ENCODE measurements at regions not wholly inside any gene's neighbourhood (a gene's known extent, or its start where the extent isn't known, plus 50 kb on each side); places are given as distances from the start of the nearest gene placed in this dataset.

GRCh38 chr7:91375378-91375777, 111.1 kb downstream of the FZD1 start:
- Histone ChIP-seq H3K4me3 (ENCODE audit: low read length) (no peak overlapping the region), H3K27me3 (ENCODE audit: control insufficient read depth, low read length) (no peaks in the 10 kb centered on the region), H3K36me3 (ENCODE audit: control insufficient read depth, low read length) (no peaks in the 10 kb centered on the region), H3K4me2 (ENCODE audit: low read length) (no peak overlapping the region), H4K20me1 (ENCODE audit: control insufficient read depth, insufficient read depth, low read depth, low read length) (no peaks in the 10 kb centered on the region), H3K9me3 (ENCODE audit: control insufficient read depth, insufficient read depth, low read length) (no peaks in the 10 kb centered on the region), H3K79me2 (ENCODE audit: control insufficient read depth, low read length) (no peaks in the 10 kb centered on the region), H3K9me2 (replicated peaks; ENCODE audit: control insufficient read depth, low read length) (no peaks in the 10 kb centered on the region), H3K4me1 (ENCODE audit: control insufficient read depth, low read length) (peaks cover 8% of the 10 kb centered on the region), H3F3A (ENCODE audit: control insufficient read depth, insufficient read depth) (no peaks in the 10 kb centered on the region), H3K27ac (ENCODE audit: low read depth, low read length) (no peak overlapping the region)
- no peak for TF ChIP-seq EZH2phosphoT487 (IDR thresholded peaks at IDR 0.05; ENCODE audit: borderline replicate concordance, low read length)
- TF ChIP-seq, protein P1, sequence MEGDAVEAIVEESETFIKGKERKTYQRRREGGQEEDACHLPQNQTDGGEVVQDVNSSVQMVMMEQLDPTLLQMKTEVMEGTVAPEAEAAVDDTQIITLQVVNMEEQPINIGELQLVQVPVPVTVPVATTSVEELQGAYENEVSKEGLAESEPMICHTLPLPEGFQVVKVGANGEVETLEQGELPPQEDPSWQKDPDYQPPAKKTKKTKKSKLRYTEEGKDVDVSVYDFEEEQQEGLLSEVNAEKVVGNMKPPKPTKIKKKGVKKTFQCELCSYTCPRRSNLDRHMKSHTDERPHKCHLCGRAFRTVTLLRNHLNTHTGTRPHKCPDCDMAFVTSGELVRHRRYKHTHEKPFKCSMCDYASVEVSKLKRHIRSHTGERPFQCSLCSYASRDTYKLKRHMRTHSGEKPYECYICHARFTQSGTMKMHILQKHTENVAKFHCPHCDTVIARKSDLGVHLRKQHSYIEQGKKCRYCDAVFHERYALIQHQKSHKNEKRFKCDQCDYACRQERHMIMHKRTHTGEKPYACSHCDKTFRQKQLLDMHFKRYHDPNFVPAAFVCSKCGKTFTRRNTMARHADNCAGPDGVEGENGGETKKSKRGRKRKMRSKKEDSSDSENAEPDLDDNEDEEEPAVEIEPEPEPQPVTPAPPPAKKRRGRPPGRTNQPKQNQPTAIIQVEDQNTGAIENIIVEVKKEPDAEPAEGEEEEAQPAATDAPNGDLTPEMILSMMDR (IDR thresholded peaks at IDR 0.05; ENCODE audit: low read depth, low read length, poor library complexity, severe bottlenecking), result no peak

GRCh38 chr7:91378131-91378530, 113.9 kb downstream of the FZD1 start:
- Histone ChIP-seq H3K27ac (ENCODE audit: low read depth, low read length) (no peak overlapping the region), H3K79me2 (ENCODE audit: control insufficient read depth, low read length) (no peaks in the 10 kb centered on the region), H3K27me3 (ENCODE audit: control insufficient read depth, low read length) (no peaks in the 10 kb centered on the region), H3K4me2 (ENCODE audit: low read length) (no peak overlapping the region), H3K9me3 (ENCODE audit: control insufficient read depth, insufficient read depth, low read length) (no peaks in the 10 kb centered on the region), H3F3A (ENCODE audit: control insufficient read depth, insufficient read depth) (no peaks in the 10 kb centered on the region), H3K4me1 (ENCODE audit: control insufficient read depth, low read length) (peaks cover 5% of the 10 kb centered on the region), H3K9me2 (replicated peaks; ENCODE audit: control insufficient read depth, low read length) (no peaks in the 10 kb centered on the region), H4K20me1 (ENCODE audit: control insufficient read depth, insufficient read depth, low read depth, low read length) (no peaks in the 10 kb centered on the region), H3K4me3 (ENCODE audit: low read length) (no peak overlapping the region), H3K36me3 (ENCODE audit: control insufficient read depth, low read length) (no peaks in the 10 kb centered on the region)
- no peak for TF ChIP-seq EZH2phosphoT487 (IDR thresholded peaks at IDR 0.05; ENCODE audit: borderline replicate concordance, low read length)
- TF ChIP-seq, protein P1 (IDR thresholded peaks at IDR 0.05; ENCODE audit: low read depth, low read length, poor library complexity, severe bottlenecking), result no peak

DNA sequence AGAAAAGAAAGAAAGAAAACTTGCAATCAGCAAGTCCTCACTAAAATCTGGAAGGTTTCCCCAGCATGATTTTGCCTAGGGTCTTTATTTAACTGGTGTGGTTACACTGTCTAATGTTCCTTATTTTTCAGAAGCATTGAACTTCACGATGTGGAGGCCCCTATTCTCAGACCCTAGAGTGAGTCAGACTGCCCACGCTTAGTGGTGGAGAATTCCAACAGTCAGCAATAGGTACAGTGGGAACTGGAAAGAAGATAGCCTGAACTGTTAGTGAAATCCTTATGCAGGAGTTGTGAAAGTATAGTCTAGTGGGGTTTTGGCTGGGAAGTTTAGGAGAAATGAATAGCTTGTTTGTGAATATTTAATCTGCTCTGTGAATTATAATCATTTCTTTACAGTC, 115.0 kb downstream of the FZD1 start:
- Histone ChIP-seq H3F3A (ENCODE audit: control insufficient read depth, insufficient read depth) (no peaks in the 10 kb centered on the region), H3K27me3 (ENCODE audit: control insufficient read depth, low read length) (no peaks in the 10 kb centered on the region), H3K4me1 (ENCODE audit: control insufficient read depth, low read length) (no peaks in the 10 kb centered on the region), H3K4me3 (ENCODE audit: low read length) (no peak overlapping the region), H3K79me2 (ENCODE audit: control insufficient read depth, low read length) (no peaks in the 10 kb centered on the region), H3K9me3 (ENCODE audit: control insufficient read depth, insufficient read depth, low read length) (no peaks in the 10 kb centered on the region), H3K27ac (ENCODE audit: low read depth, low read length) (no peak overlapping the region), H3K36me3 (ENCODE audit: control insufficient read depth, low read length) (no peaks in the 10 kb centered on the region), H3K4me2 (ENCODE audit: low read length) (no peak overlapping the region), H3K9me2 (replicated peaks; ENCODE audit: control insufficient read depth, low read length) (no peaks in the 10 kb centered on the region), H4K20me1 (ENCODE audit: control insufficient read depth, insufficient read depth, low read depth, low read length) (no peaks in the 10 kb centered on the region)
- TF ChIP-seq EZH2phosphoT487 (IDR thresholded peaks at IDR 0.05; ENCODE audit: borderline replicate concordance, low read length), result no peak
- TF ChIP-seq, protein P1 (IDR thresholded peaks at IDR 0.05; ENCODE audit: low read depth, low read length, poor library complexity, severe bottlenecking), result no peak

DNA sequence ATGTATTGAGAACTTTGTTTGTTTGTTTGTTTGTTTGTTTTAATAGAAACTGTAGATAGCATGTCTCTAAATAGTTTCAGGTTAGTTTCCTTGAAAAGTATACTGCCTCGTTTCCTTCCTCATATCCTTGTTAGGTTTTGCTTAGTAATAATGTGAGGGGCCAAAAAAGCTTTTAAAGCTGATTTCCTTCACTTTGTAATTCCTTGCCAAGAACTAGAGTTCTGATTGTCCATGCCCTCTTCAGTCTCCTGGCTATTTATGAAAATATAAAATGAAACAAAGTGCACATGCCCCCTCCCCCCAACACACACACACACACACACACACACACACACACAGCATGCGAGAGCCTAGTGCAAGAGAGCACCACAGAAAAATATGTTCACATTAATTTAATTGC, 115.8 kb downstream of the FZD1 start:
- H3K27me3 ChIP-seq (ENCODE audit: control insufficient read depth, low read length), result no peaks in the 10 kb centered on the region
- H3K4me1 ChIP-seq (ENCODE audit: control insufficient read depth, low read length), result no peaks in the 10 kb centered on the region
- no peaks in the 10 kb centered on the region for H3K79me2 ChIP-seq (ENCODE audit: control insufficient read depth, low read length)
- no peak overlapping the region for H3K4me3 ChIP-seq (ENCODE audit: low read length)
- H3F3A ChIP-seq (ENCODE audit: control insufficient read depth, insufficient read depth), result no peaks in the 10 kb centered on the region
- no peaks in the 10 kb centered on the region for H3K36me3 ChIP-seq (ENCODE audit: control insufficient read depth, low read length)
- no peaks in the 10 kb centered on the region for H3K9me2 ChIP-seq (replicated peaks; ENCODE audit: control insufficient read depth, low read length)
- TF ChIP-seq, protein P1 (IDR thresholded peaks at IDR 0.05; ENCODE audit: low read depth, low read length, poor library complexity, severe bottlenecking), result no peak
- TF ChIP-seq EZH2phosphoT487 (IDR thresholded peaks at IDR 0.05; ENCODE audit: borderline replicate concordance, low read length), result no peak
- H3K27ac ChIP-seq (ENCODE audit: low read depth, low read length), result no peak overlapping the region
- H3K9me3 ChIP-seq (ENCODE audit: control insufficient read depth, insufficient read depth, low read length), result no peaks in the 10 kb centered on the region
- no peaks in the 10 kb centered on the region for H4K20me1 ChIP-seq (ENCODE audit: control insufficient read depth, insufficient read depth, low read depth, low read length)
- H3K4me2 ChIP-seq (ENCODE audit: low read length), result no peak overlapping the region

All from DOHH2 (cell line).